GM12875 (cell line): ENCODE measurements at regions not wholly inside any gene's neighbourhood (a gene's known extent, or its start where the extent isn't known, plus 50 kb on each side); places are given as distances from the start of the nearest gene placed in this dataset.

Experiments used
- H3K4me3 ChIP-seq: one replicate; pipeline ENCODE4 v1.5.1; 2011; ENCODE audit warnings: low read depth, low read length, control low read depth
- CTCF ChIP-seq: IDR thresholded peaks from 2 replicates; pipeline ENCODE4 v1.5.1; 2011; ENCODE audit warnings: low read depth, mild to moderate bottlenecking, control low read depth, inconsistent platforms, low read length, moderate library complexity, borderline replicate concordance; ENCODE audit not compliant: insufficient read depth

DNA sequence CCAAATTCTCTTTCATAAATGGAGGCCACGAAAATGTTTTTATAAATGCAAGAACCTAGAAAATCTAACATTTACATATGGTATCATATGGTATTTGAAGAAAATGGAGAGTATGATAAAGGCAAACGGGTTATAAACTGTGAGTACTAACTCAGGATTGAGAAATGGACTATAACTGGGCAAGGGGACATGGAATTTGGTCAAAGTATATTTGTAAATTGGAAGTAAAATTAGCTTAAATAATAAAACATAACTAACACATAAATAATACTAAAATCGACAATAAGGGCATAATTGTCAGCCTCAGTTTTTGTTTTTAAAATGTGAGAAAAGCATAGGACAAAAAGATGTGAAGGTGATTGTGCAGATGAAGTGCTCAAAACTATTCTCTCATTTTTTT lies 1516.3 kb upstream of the MIR17HG start:
- TF ChIP-seq CTCF: no peak
- H3K4me3 ChIP-seq: no peak overlapping the region

GRCh38 chr13:89832827-89833226 lies 1514.7 kb upstream of the MIR17HG start:
- TF ChIP-seq CTCF: no peak
- no peak overlapping the region for H3K4me3 ChIP-seq

DNA sequence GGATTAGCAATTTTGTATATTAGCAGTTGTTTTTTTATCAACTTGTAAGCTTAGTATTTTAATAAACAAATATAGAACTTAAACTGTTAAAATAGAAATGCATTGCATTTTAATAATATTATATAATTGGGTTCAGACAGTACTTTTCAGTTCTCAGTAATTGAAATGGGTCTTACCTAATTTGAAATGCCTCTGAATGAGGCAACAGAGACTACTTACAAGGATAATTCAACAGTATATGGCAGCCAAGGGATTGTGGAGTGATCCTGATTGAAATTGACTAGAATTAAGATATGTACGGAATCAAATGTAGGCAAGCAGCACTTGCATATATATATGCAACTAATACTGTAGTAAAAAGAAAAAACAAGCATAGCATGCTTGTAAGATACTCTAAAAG lies 1503.9 kb upstream of the MIR17HG start:
- no peak overlapping the region for H3K4me3 ChIP-seq
- TF ChIP-seq CTCF: no peak

DNA sequence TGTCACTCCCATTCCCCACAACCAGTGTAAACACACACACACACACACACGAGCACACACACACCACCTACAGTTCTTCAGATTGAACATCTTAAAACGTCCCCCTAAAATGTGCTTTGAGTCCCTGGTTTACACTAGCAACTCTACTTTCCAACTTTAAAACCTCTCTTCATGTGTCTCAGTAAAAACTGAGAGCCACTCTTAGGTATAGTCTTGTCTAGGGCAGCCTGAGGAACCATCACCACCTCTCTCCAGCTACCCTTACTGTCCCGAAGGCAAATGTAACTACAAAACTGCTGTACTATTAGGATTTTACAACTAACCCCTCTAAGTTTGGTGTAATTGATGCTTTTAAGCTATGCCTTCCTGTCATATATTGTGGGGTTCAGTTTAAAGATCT lies 1501.6 kb upstream of the MIR17HG start:
- no peak for TF ChIP-seq CTCF
- H3K4me3 ChIP-seq: no peak overlapping the region

GRCh38 chr13:89846926-89847585 lies 1500.4 kb upstream of the MIR17HG start:
- no peak overlapping the region for H3K4me3 ChIP-seq
- TF ChIP-seq CTCF: no peak

DNA sequence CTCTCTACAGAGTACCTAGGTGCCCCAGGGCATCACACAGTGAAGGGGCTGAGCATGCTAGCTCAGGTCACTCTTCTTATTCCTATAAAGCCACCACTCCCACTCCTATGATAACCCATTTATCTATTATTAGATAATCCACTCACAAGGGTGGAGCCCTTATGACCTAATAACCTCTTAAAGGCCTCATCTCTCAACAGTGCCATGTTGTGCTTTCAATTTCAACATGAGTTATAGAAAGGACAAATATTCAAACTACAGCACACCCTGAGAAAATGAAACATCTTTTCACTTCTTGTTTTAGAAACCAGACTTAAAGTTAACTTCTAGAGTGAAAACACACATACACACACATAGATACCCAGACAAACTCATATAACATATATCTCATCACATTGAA lies 1494.9 kb upstream of the MIR17HG start:
- TF ChIP-seq CTCF: no peak
- no peak overlapping the region for H3K4me3 ChIP-seq

DNA sequence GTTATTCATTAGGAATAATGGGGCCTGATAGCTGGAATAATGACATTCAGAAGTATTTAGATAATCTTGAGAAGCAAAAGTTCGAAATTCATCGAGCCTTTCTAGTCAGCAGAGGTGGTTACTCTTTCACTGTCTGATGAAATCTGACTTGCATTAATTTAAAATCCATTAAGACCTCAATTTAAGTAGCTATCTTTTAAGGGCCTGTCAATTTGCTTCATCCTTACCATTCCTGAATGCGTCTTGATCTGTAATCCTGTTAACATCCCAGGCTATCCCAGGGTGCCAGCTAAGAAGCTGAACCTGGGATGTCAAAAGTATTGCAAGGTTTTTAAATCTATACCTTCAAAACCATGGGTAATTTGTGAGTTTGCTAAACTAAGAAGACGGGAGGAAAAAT lies 1491.0 kb upstream of the MIR17HG start:
- no peak for TF ChIP-seq CTCF

More for the DNA sequence above, 1491.0 kb upstream of the MIR17HG start:
- no peak overlapping the region for H3K4me3 ChIP-seq
